HFFc6 (cell line): ENCODE measurements at regions not wholly inside any gene's neighbourhood (a gene's known extent, or its start where the extent isn't known, plus 50 kb on each side); places are given as distances from the start of the nearest gene placed in this dataset.

ENCODE experiments used
- DNase-seq: peaks from one replicate; pipeline ENCODE4 v3.0.0-alpha.2; 2018
- H3K27ac Mint-ChIP-seq: 2 replicates; pipeline ENCODE4 v1.8.0; 2020; ENCODE audit warnings: mild to moderate bottlenecking, mixed read lengths
- H3K27me3 Mint-ChIP-seq: 2 replicates; pipeline ENCODE4 v1.8.0; 2021; ENCODE audit warnings: mild to moderate bottlenecking, moderate library complexity, mixed read lengths; ENCODE audit not compliant: insufficient read depth
- H3K36me3 Mint-ChIP-seq: 2 replicates; pipeline ENCODE4 v1.8.0; 2021; ENCODE audit warnings: low read depth, mixed read lengths
- H3K4me1 Mint-ChIP-seq: 2 replicates; pipeline ENCODE4 v1.8.0; 2020; ENCODE audit warnings: low read depth, mixed read lengths
- H3K4me3 Mint-ChIP-seq: 2 replicates; pipeline ENCODE4 v1.8.0; 2020; ENCODE audit warnings: mild to moderate bottlenecking, moderate library complexity, mixed read lengths
- H3K9me3 Mint-ChIP-seq: 2 replicates; pipeline ENCODE4 v1.8.0; 2020; ENCODE audit warnings: mild to moderate bottlenecking, mixed read lengths
- CTCF ChIP-seq: fragments of 200-600 bp; sonication (generic); IDR thresholded peaks from 2 replicates; pipeline ENCODE4 v1.5.0; 2021; ENCODE audit warnings: antibody characterized with exemption, mild to moderate bottlenecking

- Mint-ChIP-seq H3K4me1 (no peaks in the 10 kb centered on the region; the same call in 1 of the 2 replicates), H3K27me3 (no peaks in the 10 kb centered on the region; the same call in 1 of the 2 replicates), H3K27ac (no peak overlapping the region), H3K36me3 (peaks cover 1% of the 10 kb centered on the region; the same call in 1 of the 2 replicates), H3K9me3 (peaks cover 2% of the 10 kb centered on the region; the same call in 1 of the 2 replicates), H3K4me3 (no peak overlapping the region)
- DNase-seq = no peak
- TF ChIP-seq CTCF = no peak
Observed at GRCh38 chr2:188919824-188920223, 54.3 kb upstream of the COL3A1 start.

GRCh38 chr2:188922191-188922590, 52.0 kb upstream of the COL3A1 start:
- Mint-ChIP-seq H3K4me3 (no peak overlapping the region), H3K9me3 (peaks cover 9% of the 10 kb centered on the region; the same call in 1 of the 2 replicates), H3K27me3 (no peaks in the 10 kb centered on the region; the same call in 1 of the 2 replicates), H3K27ac (no peak overlapping the region), H3K36me3 (peaks cover 14% of the 10 kb centered on the region; the same call in 1 of the 2 replicates), H3K4me1 (peaks cover 6% of the 10 kb centered on the region)
- no peak for TF ChIP-seq CTCF
- DNase-seq = no peak
